Vagina (tissue), 2 donors: ENCODE measurements at regions not wholly inside any gene's neighbourhood (a gene's known extent, or its start where the extent isn't known, plus 50 kb on each side); places are given as distances from the start of the nearest gene placed in this dataset.

Experiments used
- DNase-seq, 2 donors: peaks; one replicate each; pipeline ENCODE4 v3.0.0-alpha.2; 2017; ENCODE audit errors: extremely low spot score in 2 of 2
- H3K27ac ChIP-seq: fragments of 200-600 bp; sonication (generic); one replicate; pipeline ENCODE4 v1.5.1; 2019
- H3K27me3 ChIP-seq: fragments of 200-600 bp; sonication (generic); one replicate; pipeline ENCODE4 v1.5.1; 2019
- H3K36me3 ChIP-seq, 2 donors: fragments of 200-600 bp; sonication (generic); one replicate each; pipeline ENCODE4 v1.5.1; 2017 to 2019
- H3K4me1 ChIP-seq: fragments of 200-600 bp; sonication (generic); one replicate; pipeline ENCODE4 v1.5.1; 2019
- H3K4me3 ChIP-seq, 2 donors: fragments of 200-600 bp; sonication (generic); 1 replicate in 1 of 2; 2 replicates in 1 of 2; pipeline ENCODE4 v1.5.1; 2016 to 2019
- H3K9me3 ChIP-seq: fragments of 200-600 bp; sonication (generic); one replicate; pipeline ENCODE4 v1.5.1; 2019
- POLR2A ChIP-seq, 2 donors: fragments of 450-650 bp; IDR thresholded peaks; one replicate each; pipeline ENCODE4 v1.6.1; 2017; ENCODE audit warnings: antibody characterized with exemption in 2 of 2, mild to moderate bottlenecking in 2 of 2, moderate library complexity in 2 of 2
- POLR2AphosphoS5 ChIP-seq, 2 donors: sonication (generic); formaldehyde crosslinking; IDR thresholded peaks; one replicate each; pipeline ENCODE4 v1.9.0; 2017; ENCODE audit warnings: antibody characterized with exemption in 2 of 2, mild to moderate bottlenecking in 2 of 2, low read depth in 1 of 2; ENCODE audit not compliant: insufficient read depth in 1 of 2
- intact Hi-C: fragments of 100-400 bp; cut with DNase I; formaldehyde crosslinking; loops from one replicate; pipeline ENCODE4 v1.15.1; 2023
- TF ChIP-seq, protein P1 (sequence below), 3 experiments: fragments of 450-650 bp in 2 of 3; fragments of 200-600 bp in 1 of 3; sonication (generic) in 1 of 3; IDR thresholded peaks; one replicate each; pipeline ENCODE4 v1.5.1; 2017 to 2019; ENCODE audit warnings: antibody characterized with exemption in 3 of 3, mild to moderate bottlenecking in 2 of 3, moderate library complexity in 2 of 3

DNA sequence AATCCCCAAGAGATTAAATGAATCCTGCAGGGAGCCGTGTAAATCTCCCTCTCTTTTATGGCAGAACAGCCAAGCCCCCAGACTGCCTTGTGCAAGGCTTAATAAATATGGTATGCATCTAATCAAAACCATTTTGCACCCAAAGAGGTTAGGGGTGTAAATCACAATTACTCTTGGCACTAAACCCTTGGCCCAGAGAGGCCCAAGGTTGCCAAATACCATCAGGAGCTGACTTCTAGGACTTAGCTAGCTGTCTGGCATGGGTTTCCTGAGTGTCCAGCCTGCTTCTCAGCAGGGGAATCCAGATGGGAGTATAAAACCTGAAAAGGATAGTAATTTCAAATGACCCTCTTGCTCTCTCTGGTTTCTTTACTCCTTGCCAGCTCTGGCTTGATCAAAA lies 610.4 kb downstream of the MED13L start:
- intact Hi-C loops: no loop called here

DNA sequence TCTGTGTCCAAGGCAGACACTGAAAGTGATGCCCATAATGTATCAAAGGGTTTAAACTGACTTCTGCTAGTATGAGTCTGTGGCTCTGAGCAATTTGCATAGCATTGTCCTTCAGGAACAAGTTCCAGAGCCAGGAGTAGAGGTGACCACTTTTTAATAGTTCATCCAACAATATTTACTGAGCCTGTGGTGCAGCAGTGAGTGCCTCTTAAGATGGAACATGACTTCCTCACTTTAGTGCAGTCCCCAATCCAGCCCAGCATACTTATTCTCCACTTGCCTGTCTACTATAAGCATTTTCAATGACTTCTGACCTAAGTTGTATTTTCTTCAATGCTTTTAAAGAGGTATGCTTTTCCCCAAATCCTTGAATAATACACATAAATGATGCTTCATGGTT lies 611.3 kb downstream of the MED13L start:
- no peaks in the 10 kb centered on the region for H3K27me3 ChIP-seq
- no peak overlapping the region for H3K27ac ChIP-seq
- intact Hi-C loops: no loop called here
- H3K4me3 ChIP-seq: no peak overlapping the region
- DNase-seq: no peak
- no peaks in the 10 kb centered on the region for H3K36me3 ChIP-seq
- TF ChIP-seq, protein P1, sequence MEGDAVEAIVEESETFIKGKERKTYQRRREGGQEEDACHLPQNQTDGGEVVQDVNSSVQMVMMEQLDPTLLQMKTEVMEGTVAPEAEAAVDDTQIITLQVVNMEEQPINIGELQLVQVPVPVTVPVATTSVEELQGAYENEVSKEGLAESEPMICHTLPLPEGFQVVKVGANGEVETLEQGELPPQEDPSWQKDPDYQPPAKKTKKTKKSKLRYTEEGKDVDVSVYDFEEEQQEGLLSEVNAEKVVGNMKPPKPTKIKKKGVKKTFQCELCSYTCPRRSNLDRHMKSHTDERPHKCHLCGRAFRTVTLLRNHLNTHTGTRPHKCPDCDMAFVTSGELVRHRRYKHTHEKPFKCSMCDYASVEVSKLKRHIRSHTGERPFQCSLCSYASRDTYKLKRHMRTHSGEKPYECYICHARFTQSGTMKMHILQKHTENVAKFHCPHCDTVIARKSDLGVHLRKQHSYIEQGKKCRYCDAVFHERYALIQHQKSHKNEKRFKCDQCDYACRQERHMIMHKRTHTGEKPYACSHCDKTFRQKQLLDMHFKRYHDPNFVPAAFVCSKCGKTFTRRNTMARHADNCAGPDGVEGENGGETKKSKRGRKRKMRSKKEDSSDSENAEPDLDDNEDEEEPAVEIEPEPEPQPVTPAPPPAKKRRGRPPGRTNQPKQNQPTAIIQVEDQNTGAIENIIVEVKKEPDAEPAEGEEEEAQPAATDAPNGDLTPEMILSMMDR (IDR thresholded peaks at IDR 0.05): no peak
- TF ChIP-seq POLR2A (IDR thresholded peaks at IDR 0.05) (no peak), POLR2AphosphoS5 (IDR thresholded peaks at IDR 0.05; ENCODE audit: insufficient read depth in 1 of 2, low read depth in 1 of 2) (no peak)
- H3K9me3 ChIP-seq: no peaks in the 10 kb centered on the region
- H3K4me1 ChIP-seq: peaks cover 4% of the 10 kb centered on the region

More for the DNA sequence above, 610.4 kb downstream of the MED13L start:
- TF ChIP-seq, protein P1 (IDR thresholded peaks at IDR 0.05): no peak
- no peak for TF ChIP-seq POLR2AphosphoS5 (IDR thresholded peaks at IDR 0.05; ENCODE audit: insufficient read depth in 1 of 2, low read depth in 1 of 2)
- no peak for TF ChIP-seq POLR2A (IDR thresholded peaks at IDR 0.05)
- no peaks in the 10 kb centered on the region for H3K4me1 ChIP-seq
- no peak overlapping the region for H3K4me3 ChIP-seq
- no peak overlapping the region for H3K27ac ChIP-seq
- no peak for DNase-seq
- H3K27me3 ChIP-seq: no peaks in the 10 kb centered on the region
- no peaks in the 10 kb centered on the region for H3K9me3 ChIP-seq
- no peaks in the 10 kb centered on the region for H3K36me3 ChIP-seq

DNA sequence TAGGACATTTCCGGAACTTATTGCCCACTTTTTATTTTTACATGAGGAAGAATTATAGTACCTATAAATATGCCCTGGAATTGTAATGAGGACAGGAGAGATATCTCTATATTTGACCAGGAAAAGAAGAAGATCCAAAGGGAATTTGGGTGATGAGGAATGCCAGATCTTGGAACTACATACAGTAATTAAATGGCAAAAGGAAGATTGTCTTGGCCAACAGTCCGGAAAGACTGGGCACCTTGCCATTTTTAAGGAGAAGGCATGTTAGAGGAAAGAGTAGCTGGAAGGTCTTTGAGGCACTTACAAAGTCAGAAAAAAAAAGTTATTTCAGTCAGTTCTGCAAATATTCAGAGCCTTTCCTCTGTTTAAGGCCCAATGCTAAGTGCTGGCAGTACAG lies 616.4 kb downstream of the MED13L start:
- TF ChIP-seq, protein P1 (IDR thresholded peaks at IDR 0.05): no peak
- TF ChIP-seq POLR2AphosphoS5 (IDR thresholded peaks at IDR 0.05; ENCODE audit: insufficient read depth in 1 of 2, low read depth in 1 of 2) (no peak), POLR2A (IDR thresholded peaks at IDR 0.05) (no peak)
- H3K27ac ChIP-seq: no peak overlapping the region
- H3K27me3 ChIP-seq: no peaks in the 10 kb centered on the region
- DNase-seq: no peak
- no peaks in the 10 kb centered on the region for H3K9me3 ChIP-seq
- H3K4me3 ChIP-seq: no peak overlapping the region
- intact Hi-C loops: no loop called here
- H3K36me3 ChIP-seq: no peaks in the 10 kb centered on the region
- H3K4me1 ChIP-seq: peaks cover 15% of the 10 kb centered on the region

DNA sequence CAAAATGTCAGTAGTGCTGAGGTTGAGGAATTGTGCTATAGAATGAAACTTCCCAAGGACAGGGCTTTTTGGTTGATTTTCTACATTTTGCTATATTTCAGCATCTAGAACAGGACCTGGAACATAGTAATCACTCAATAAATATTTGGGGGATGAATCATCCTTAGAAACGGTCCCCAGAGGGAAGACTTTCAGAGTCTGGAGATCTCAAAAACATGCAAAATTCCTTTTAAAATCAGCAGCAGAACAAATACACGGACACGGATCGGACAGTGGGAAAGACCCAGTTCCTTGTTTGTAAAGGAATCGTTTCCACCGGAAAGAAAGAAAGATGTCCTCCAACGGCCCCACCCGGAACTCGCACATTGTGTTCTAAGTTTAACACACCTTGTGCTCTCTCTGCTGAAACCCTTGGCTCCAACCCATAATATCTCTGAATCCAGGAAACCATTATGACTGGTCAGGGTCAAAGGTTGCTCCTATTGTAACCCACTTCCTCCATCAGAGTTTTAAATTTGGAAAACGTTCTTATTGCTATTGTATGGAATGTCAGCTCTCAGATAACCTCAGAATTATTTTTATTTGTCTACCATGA lies 617.2 kb downstream of the MED13L start:
- Histone ChIP-seq H3K27me3 (no peaks in the 10 kb centered on the region), H3K27ac (no peak overlapping the region), H3K4me1 (peaks cover 15% of the 10 kb centered on the region), H3K9me3 (no peaks in the 10 kb centered on the region), H3K4me3 (no peak overlapping the region), H3K36me3 (no peaks in the 10 kb centered on the region)
- TF ChIP-seq POLR2A (IDR thresholded peaks at IDR 0.05) (no peak), POLR2AphosphoS5 (IDR thresholded peaks at IDR 0.05; ENCODE audit: insufficient read depth in 1 of 2, low read depth in 1 of 2) (peak in 1 of 2 donors; percentile 23)
- TF ChIP-seq, protein P1 (IDR thresholded peaks at IDR 0.05): no peak
- DNase-seq: no peak
- intact Hi-C loops: no loop called here

DNA sequence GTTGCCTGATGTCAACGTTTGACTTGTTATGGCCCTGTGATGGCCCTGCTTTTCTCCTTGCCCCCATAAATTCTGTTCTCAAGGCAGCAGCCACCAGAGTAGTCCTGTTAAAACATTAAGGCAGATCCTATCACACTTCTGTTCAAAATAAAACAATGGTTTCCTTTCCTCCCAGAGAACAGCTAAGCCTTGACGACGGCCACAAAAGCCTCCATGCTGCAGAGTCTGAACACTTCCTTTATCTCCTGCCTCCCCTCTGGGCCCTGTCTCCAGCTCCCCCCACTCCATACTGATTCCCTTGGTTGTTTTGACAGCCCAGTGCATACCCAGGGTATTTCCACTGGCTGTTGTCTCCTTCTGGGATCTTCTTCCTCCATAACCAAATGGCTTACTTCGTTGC lies 618.1 kb downstream of the MED13L start:
- DNase-seq: no peak
- no peaks in the 10 kb centered on the region for H3K27me3 ChIP-seq
- H3K27ac ChIP-seq: no peak overlapping the region
- TF ChIP-seq POLR2A (IDR thresholded peaks at IDR 0.05): no peak
- TF ChIP-seq, protein P1 (IDR thresholded peaks at IDR 0.05): no peak
- TF ChIP-seq POLR2AphosphoS5 (IDR thresholded peaks at IDR 0.05; ENCODE audit: insufficient read depth in 1 of 2, low read depth in 1 of 2): no peak
- H3K4me3 ChIP-seq: no peak overlapping the region
- H3K9me3 ChIP-seq: no peaks in the 10 kb centered on the region
- no peaks in the 10 kb centered on the region for H3K36me3 ChIP-seq
- H3K4me1 ChIP-seq: peaks cover 15% of the 10 kb centered on the region
- intact Hi-C loops: no loop called here
